ENCODE measurements at regions not wholly inside any gene's neighbourhood (a gene's known extent, or its start where the extent isn't known, plus 50 kb on each side); places are given as distances from the start of the nearest gene placed in this dataset.

GRCh38 chr2:199040522-199040921 is 417.2 kb downstream of the SATB2 start:
- TF ChIP-seq CTCF (optimal IDR thresholded peaks at IDR 0.05 in 1 of 3, IDR thresholded peaks at IDR 0.05 in 1 of 3, conservative IDR thresholded peaks at IDR 0.05 in 1 of 3; ENCODE audit: extremely low read depth in 1 of 3, insufficient read depth in 2 of 3, low read length in 3 of 3), result no peak
- no peak for TF ChIP-seq EZH2 (IDR thresholded peaks at IDR 0.05; ENCODE audit: low read length)

Data from keratinocyte (primary cell).